Gastrocnemius medialis (tissue), 4 donors: ENCODE measurements at regions not wholly inside any gene's neighbourhood (a gene's known extent, or its start where the extent isn't known, plus 50 kb on each side); places are given as distances from the start of the nearest gene placed in this dataset.

ENCODE experiments used
- ATAC-seq, 2 donors: fragments of 150-250 bp; one replicate each; pipeline ENCODE4 v1.9.1; 2016
- DNase-seq, 2 donors: peaks; one replicate each; pipeline ENCODE4 v3.0.0-alpha.2; 2019
- H3K27ac ChIP-seq, 4 donors: fragments of 200-600 bp; sonication (generic); 1 replicate in 1 of 4; 2 replicates in 3 of 4; pipeline ENCODE4 v1.5.1; 2016 to 2018; ENCODE audit warnings: mild to moderate bottlenecking in 2 of 4, moderate library complexity in 1 of 4
- H3K27me3 ChIP-seq, 3 donors: fragments of 200-600 bp; sonication (generic) in 2 of 3; 1 replicate in 1 of 3; 2 replicates in 2 of 3; pipeline versions ENCODE4 v1.5.1 to v1.6.0; 2016 to 2019; ENCODE audit warnings: mild to moderate bottlenecking in 1 of 3, moderate library complexity in 1 of 3
- H3K36me3 ChIP-seq, 2 donors: fragments of 200-600 bp; sonication (generic) in 1 of 2; one replicate each; pipeline ENCODE4 v1.5.1; 2017 to 2018
- H3K4me1 ChIP-seq, 2 donors: fragments of 200-600 bp; sonication (generic) in 1 of 2; one replicate each; pipeline ENCODE4 v1.5.1; 2016 to 2017; ENCODE audit warnings: mild to moderate bottlenecking in 2 of 2
- H3K4me3 ChIP-seq, 4 donors: fragments of 200-600 bp; sonication (generic) in 3 of 4; 1 replicate in 1 of 4; 2 replicates in 3 of 4; pipeline ENCODE4 v1.5.1; 2016 to 2019; ENCODE audit warnings: mild to moderate bottlenecking in 2 of 4
- H3K9me3 ChIP-seq, 3 donors: fragments of 200-600 bp; sonication (generic) in 2 of 3; 1 replicate in 1 of 3; 2 replicates in 2 of 3; pipeline ENCODE4 v1.5.1; 2016 to 2019
- CTCF ChIP-seq, 5 experiments: fragments of 450-650 bp in 3 of 5; fragments of 200-600 bp in 2 of 5; sonication (generic) in 2 of 5; IDR thresholded peaks in 4 of 5; conservative IDR thresholded peaks in 1 of 5; 1 replicate in 4 of 5; 2 replicates in 1 of 5; pipeline ENCODE4 v1.5.1; 2016 to 2019; ENCODE audit warnings: antibody characterized with exemption in 5 of 5, mild to moderate bottlenecking in 3 of 5, moderate library complexity in 3 of 5
- POLR2A ChIP-seq, 2 donors: fragments of 450-650 bp; IDR thresholded peaks; one replicate each; pipeline ENCODE4 v1.6.1; 2017; ENCODE audit warnings: antibody characterized with exemption in 2 of 2, mild to moderate bottlenecking in 2 of 2, moderate library complexity in 2 of 2
- in situ Hi-C, 4 donors: fragments of 200-750 bp; cut with MboI; loops; one replicate each; pipeline versions ENCODE4 v1.15.0 to v1.8.0; 2017; ENCODE audit warnings: low sequenced_read_pairs in 4 of 4
- intact Hi-C: fragments of 100-400 bp; cut with DNase I; formaldehyde crosslinking; loops from one replicate; pipeline ENCODE4 v1.15.1; 2023; ENCODE audit warnings: low total_unique reads

- DNase-seq (no peak), ATAC-seq (no peak)
- Histone ChIP-seq H3K4me3 (no peak overlapping the region), H3K4me1 (no peaks in the 10 kb centered on the region), H3K36me3 (no peaks in the 10 kb centered on the region), H3K27ac (no peak overlapping the region), H3K9me3 (no peaks in the 10 kb centered on the region), H3K27me3 (no peaks in the 10 kb centered on the region)
- intact Hi-C loops (no loop called here), in situ Hi-C loops (no loop called here)
- TF ChIP-seq POLR2A (IDR thresholded peaks at IDR 0.05), result no peak
- TF ChIP-seq CTCF (IDR thresholded peaks at IDR 0.05 in 4 of 5, conservative IDR thresholded peaks at IDR 0.05 in 1 of 5), result no peak
Observed at GRCh38 chr12:102551186-102551585, 70.8 kb upstream of the IGF1 start.

GRCh38 chr12:102549691-102550090, 69.3 kb upstream of the IGF1 start:
- H3K4me3 ChIP-seq, result no peak overlapping the region
- intact Hi-C loops, result no loop called here
- no peaks in the 10 kb centered on the region for H3K27me3 ChIP-seq
- DNase-seq, result no peak
- no peaks in the 10 kb centered on the region for H3K9me3 ChIP-seq
- no peaks in the 10 kb centered on the region for H3K4me1 ChIP-seq
- ATAC-seq, result no peak
- TF ChIP-seq POLR2A (IDR thresholded peaks at IDR 0.05), result no peak
- H3K27ac ChIP-seq, result no peak overlapping the region
- in situ Hi-C loops, result no loop called here
- no peaks in the 10 kb centered on the region for H3K36me3 ChIP-seq

- intact Hi-C loops (no loop called here), in situ Hi-C loops (no loop called here)
- Histone ChIP-seq H3K27ac (no peak overlapping the region), H3K9me3 (no peaks in the 10 kb centered on the region), H3K36me3 (no peaks in the 10 kb centered on the region), H3K4me3 (no peak overlapping the region), H3K4me1 (no peaks in the 10 kb centered on the region), H3K27me3 (no peaks in the 10 kb centered on the region)
- no peak for TF ChIP-seq POLR2A (IDR thresholded peaks at IDR 0.05)
- TF ChIP-seq CTCF (IDR thresholded peaks at IDR 0.05 in 4 of 5, conservative IDR thresholded peaks at IDR 0.05 in 1 of 5), result no peak
- ATAC-seq (no peak), DNase-seq (no peak)
Observed at GRCh38 chr12:102548543-102548942, 68.2 kb upstream of the IGF1 start.

GRCh38 chr12:102543494-102544485, 63.4 kb upstream of the IGF1 start:
- intact Hi-C loops (no loop called here), in situ Hi-C loops (no loop called here)
- ATAC-seq (no peak), DNase-seq (no peak)
- Histone ChIP-seq H3K27me3 (no peaks in the 10 kb centered on the region), H3K27ac (no peak overlapping the region), H3K4me3 (no peak overlapping the region), H3K9me3 (no peaks in the 10 kb centered on the region), H3K36me3 (no peaks in the 10 kb centered on the region), H3K4me1 (no peaks in the 10 kb centered on the region)
- TF ChIP-seq CTCF (IDR thresholded peaks at IDR 0.05 in 4 of 5, conservative IDR thresholded peaks at IDR 0.05 in 1 of 5) (no peak), POLR2A (IDR thresholded peaks at IDR 0.05) (no peak)

- no peak overlapping the region for H3K27ac ChIP-seq
- no peaks in the 10 kb centered on the region for H3K27me3 ChIP-seq
- no peaks in the 10 kb centered on the region for H3K4me1 ChIP-seq
- DNase-seq (no peak), ATAC-seq (no peak)
- no peaks in the 10 kb centered on the region for H3K9me3 ChIP-seq
- intact Hi-C loops, result no loop called here
- H3K36me3 ChIP-seq, result no peaks in the 10 kb centered on the region
- in situ Hi-C loops, result no loop called here
- no peak for TF ChIP-seq POLR2A (IDR thresholded peaks at IDR 0.05)
- no peak for TF ChIP-seq CTCF (IDR thresholded peaks at IDR 0.05 in 4 of 5, conservative IDR thresholded peaks at IDR 0.05 in 1 of 5)
- H3K4me3 ChIP-seq, result no peak overlapping the region
Observed at GRCh38 chr12:102542816-102543440, 62.6 kb upstream of the IGF1 start.
